Hepatocyte (in vitro differentiated cells): ENCODE measurements at regions not wholly inside any gene's neighbourhood (a gene's known extent, or its start where the extent isn't known, plus 50 kb on each side); places are given as distances from the start of the nearest gene placed in this dataset.
A peak's percentile ranks its signal among the peaks of the same experiment; 100 is the strongest.

Experiments used
- DNase-seq: peaks from one replicate; pipeline ENCODE4 v3.0.0-alpha.2; 2016; ENCODE audit warnings: low spot score
- H2AFZ ChIP-seq: fragments of 200-600 bp; sonication (generic); 2 replicates; pipeline ENCODE4 v1.6.0; 2016; ENCODE audit warnings: antibody characterized with exemption, mild to moderate bottlenecking
- H3K27ac ChIP-seq: fragments of 200-600 bp; sonication (generic); 2 replicates; pipeline ENCODE4 v1.5.1; 2016; ENCODE audit warnings: mild to moderate bottlenecking
- H3K27me3 ChIP-seq: fragments of 200-600 bp; sonication (generic); 2 replicates; pipeline ENCODE4 v1.6.1; 2016
- H3K36me3 ChIP-seq: fragments of 200-600 bp; sonication (generic); replicated peaks from 2 replicates; pipeline ENCODE4 v1.5.1; 2016; ENCODE audit warnings: low read depth; ENCODE audit not compliant: insufficient read depth
- H3K4me1 ChIP-seq: fragments of 200-600 bp; sonication (generic); 2 replicates; pipeline ENCODE4 v1.5.1; 2016; ENCODE audit warnings: mild to moderate bottlenecking, moderate library complexity; ENCODE audit not compliant: insufficient read depth
- H3K4me2 ChIP-seq: fragments of 200-600 bp; sonication (generic); 2 replicates; pipeline ENCODE4 v1.6.0; 2016
- H3K4me3 ChIP-seq: fragments of 200-600 bp; sonication (generic); 2 replicates; pipeline ENCODE4 v1.5.1; 2016; ENCODE audit warnings: mild to moderate bottlenecking
- H3K79me2 ChIP-seq: fragments of 200-600 bp; sonication (generic); 2 replicates; pipeline ENCODE4 v1.6.0; 2017; ENCODE audit warnings: mild to moderate bottlenecking
- H3K9me2 ChIP-seq: fragments of 200-600 bp; sonication (generic); replicated peaks from 2 replicates; pipeline ENCODE4 v1.6.0; 2017; ENCODE audit warnings: mild to moderate bottlenecking; ENCODE audit not compliant: insufficient read depth
- H3K9me3 ChIP-seq: fragments of 200-600 bp; sonication (generic); 2 replicates; pipeline ENCODE4 v1.5.1; 2016; ENCODE audit warnings: low read depth, mild to moderate bottlenecking
- H4K20me1 ChIP-seq: fragments of 200-600 bp; sonication (generic); 2 replicates; pipeline ENCODE4 v1.6.0; 2016; ENCODE audit warnings: mild to moderate bottlenecking; ENCODE audit not compliant: insufficient read depth, poor library complexity, severe bottlenecking
- CTCF ChIP-seq: fragments of 200-600 bp; sonication (generic); IDR thresholded peaks from 2 replicates; pipeline ENCODE4 v1.5.1; 2016; ENCODE audit warnings: antibody characterized with exemption, mild to moderate bottlenecking; ENCODE audit not compliant: poor library complexity
- EZH2 ChIP-seq: fragments of 200-600 bp; sonication (generic); IDR thresholded peaks from 2 replicates; pipeline ENCODE4 v1.6.1; 2016; ENCODE audit warnings: antibody characterized with exemption, mild to moderate bottlenecking, borderline replicate concordance
- EZH2phosphoT487 ChIP-seq: fragments of 200-600 bp; sonication (generic); IDR thresholded peaks from one replicate; pipeline ENCODE4 v1.6.1; 2018; ENCODE audit warnings: antibody characterized with exemption, mild to moderate bottlenecking, low read depth, moderate library complexity; ENCODE audit not compliant: unreplicated experiment, severe bottlenecking
- WGBS: methylation state at CpG from one replicate; pipeline ENCODE4 v1.1.6; 2016; ENCODE audit warnings: low lambda C conversion rate; ENCODE audit errors: missing lambda C conversion rate; 5-methylcytosine and 5-hydroxymethylcytosine counted together

DNA sequence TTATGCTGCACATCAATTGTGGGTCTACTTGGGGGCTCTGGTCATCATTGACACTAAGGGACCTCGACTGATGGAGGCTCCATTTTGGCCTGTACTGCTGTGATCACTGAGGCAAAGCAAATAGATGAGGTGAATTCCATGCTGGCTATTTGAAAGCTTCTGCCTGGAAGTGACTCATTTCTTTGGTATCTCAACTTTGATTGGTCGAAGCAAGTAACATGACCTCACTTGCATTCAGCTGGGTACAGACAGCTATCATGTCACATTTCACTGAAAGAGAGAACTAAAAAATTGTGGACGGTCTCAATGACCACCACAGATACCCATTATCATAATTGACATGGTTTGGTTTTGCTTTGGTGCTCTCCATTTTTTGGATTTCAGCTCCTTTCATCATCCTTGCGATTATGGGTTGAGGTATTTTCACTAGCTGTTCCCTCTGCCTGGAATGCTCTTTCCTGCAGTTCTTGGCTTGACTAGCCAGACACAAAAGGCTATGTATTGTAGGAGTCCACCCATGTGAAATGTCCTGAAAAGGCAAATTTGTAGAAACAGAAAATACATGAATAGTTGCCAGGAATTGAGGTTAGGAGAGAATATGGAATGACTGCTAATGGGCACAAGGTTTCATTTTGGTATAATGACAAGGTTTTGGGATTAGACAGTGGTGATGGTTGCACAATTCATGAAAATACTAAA, 369.2 kb upstream of the LCORL start:
- H3K4me2 ChIP-seq = no peak overlapping the region
- no peaks in the 10 kb centered on the region for H3K36me3 ChIP-seq
- no peak overlapping the region for H3K4me3 ChIP-seq
- WGBS = 86% methylated on average over 4 of the region's 4 CpGs
- no peaks in the 10 kb centered on the region for H3K9me3 ChIP-seq
- H4K20me1 ChIP-seq = no peaks in the 10 kb centered on the region
- no peak overlapping the region for H3K27ac ChIP-seq
- H3K4me1 ChIP-seq = peaks cover 4% of the 10 kb centered on the region
- H2AFZ ChIP-seq = no peak overlapping the region
- no peak for DNase-seq
- TF ChIP-seq EZH2phosphoT487 (no peak), EZH2 (no peak), CTCF (no peak)
- H3K9me2 ChIP-seq = no peaks in the 10 kb centered on the region
- no peaks in the 10 kb centered on the region for H3K27me3 ChIP-seq
- H3K79me2 ChIP-seq = no peaks in the 10 kb centered on the region

DNA sequence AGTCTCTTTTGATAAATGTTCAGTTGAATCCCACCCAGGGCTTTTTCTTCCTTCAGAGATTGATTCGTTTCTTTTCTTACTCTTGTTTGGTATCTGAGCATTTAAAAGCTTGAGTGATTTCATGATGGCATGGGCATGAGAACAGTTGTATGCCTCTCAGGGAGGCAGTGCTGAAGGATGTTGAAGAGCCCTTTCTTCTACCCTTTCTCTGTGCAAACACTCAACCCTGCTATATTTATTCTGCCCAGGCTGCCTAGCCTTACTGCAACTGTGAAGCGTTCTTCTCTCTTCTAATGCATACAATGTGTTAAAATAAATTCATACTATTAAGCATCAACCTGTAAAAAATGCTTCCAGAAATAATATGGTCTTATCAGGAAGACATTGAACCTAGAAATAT, 367.6 kb upstream of the LCORL start:
- 89% methylated on average over 2 of the region's 2 CpGs for WGBS

DNA sequence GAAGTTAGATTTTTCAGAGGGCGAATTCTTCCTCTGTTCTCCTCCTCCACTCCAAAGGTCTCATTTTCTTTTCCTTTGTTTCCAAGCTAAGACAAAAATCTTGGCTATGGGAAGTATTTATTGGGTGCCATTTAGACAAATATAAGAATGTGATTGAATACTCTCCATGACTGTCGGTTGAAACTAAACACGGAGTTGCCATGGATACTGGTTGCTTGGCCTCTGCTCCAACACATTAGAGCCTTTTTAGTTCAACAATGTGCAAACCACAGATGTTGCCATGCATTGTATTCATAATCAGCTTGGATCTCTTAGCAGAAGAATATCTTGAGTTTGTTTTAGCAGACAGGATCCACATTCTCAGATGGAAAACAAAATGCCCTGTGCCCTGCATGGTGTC, 366.5 kb upstream of the LCORL start:
- H3K9me3 ChIP-seq = no peaks in the 10 kb centered on the region
- H3K36me3 ChIP-seq = no peaks in the 10 kb centered on the region
- no peaks in the 10 kb centered on the region for H3K9me2 ChIP-seq
- no peak overlapping the region for H2AFZ ChIP-seq
- no peak overlapping the region for H3K27ac ChIP-seq
- H3K4me1 ChIP-seq = peaks cover 4% of the 10 kb centered on the region
- no peaks in the 10 kb centered on the region for H3K27me3 ChIP-seq
- TF ChIP-seq EZH2 (no peak), CTCF (no peak), EZH2phosphoT487 (no peak)
- peak; percentile 13 for DNase-seq
- H3K4me3 ChIP-seq = no peak overlapping the region
- H4K20me1 ChIP-seq = no peaks in the 10 kb centered on the region
- H3K4me2 ChIP-seq = no peak overlapping the region
- no peaks in the 10 kb centered on the region for H3K79me2 ChIP-seq
- WGBS = 42% methylated on average over 3 of the region's 3 CpGs

More for the DNA sequence above, 367.6 kb upstream of the LCORL start:
- no peak overlapping the region for H2AFZ ChIP-seq
- H3K4me2 ChIP-seq = no peak overlapping the region
- no peaks in the 10 kb centered on the region for H4K20me1 ChIP-seq
- H3K36me3 ChIP-seq = no peaks in the 10 kb centered on the region
- H3K9me2 ChIP-seq = no peaks in the 10 kb centered on the region
- no peaks in the 10 kb centered on the region for H3K79me2 ChIP-seq
- H3K4me3 ChIP-seq = no peak overlapping the region
- H3K27me3 ChIP-seq = no peaks in the 10 kb centered on the region
- no peak for DNase-seq
- peaks cover 4% of the 10 kb centered on the region for H3K4me1 ChIP-seq
- no peak overlapping the region for H3K27ac ChIP-seq
- H3K9me3 ChIP-seq = no peaks in the 10 kb centered on the region
- TF ChIP-seq EZH2phosphoT487 (no peak), CTCF (no peak), EZH2 (no peak)

DNA sequence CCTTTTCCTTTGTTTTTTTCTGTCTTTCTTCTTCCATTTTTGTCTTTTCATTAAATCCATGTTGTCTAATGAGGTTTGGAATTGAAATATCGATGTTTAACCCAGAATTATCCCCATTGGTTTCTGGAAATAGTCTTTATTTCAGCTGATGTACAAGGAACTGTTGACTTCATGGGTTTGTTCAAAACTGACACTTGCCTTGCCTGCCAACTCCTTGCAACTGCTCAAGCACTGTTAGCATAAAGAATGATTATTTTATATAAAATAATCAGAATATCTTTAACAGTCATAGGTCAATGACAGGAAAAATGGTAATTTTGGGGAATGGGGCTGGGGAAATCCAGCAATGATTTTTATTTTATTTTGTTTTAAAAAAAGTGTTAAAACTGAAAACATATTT, 359.6 kb upstream of the LCORL start:
- Histone ChIP-seq H2AFZ (no peak overlapping the region), H3K4me2 (no peak overlapping the region), H3K4me3 (no peak overlapping the region), H3K79me2 (no peaks in the 10 kb centered on the region), H3K9me3 (no peaks in the 10 kb centered on the region), H3K4me1 (no peaks in the 10 kb centered on the region), H3K9me2 (no peaks in the 10 kb centered on the region), H4K20me1 (no peaks in the 10 kb centered on the region), H3K27me3 (no peaks in the 10 kb centered on the region), H3K36me3 (no peaks in the 10 kb centered on the region), H3K27ac (no peak overlapping the region)
- WGBS = 50% methylated on average over 1 of the region's 1 CpG
- TF ChIP-seq EZH2 (no peak), CTCF (no peak), EZH2phosphoT487 (no peak)
- DNase-seq = no peak
